ENCODE measurements at regions not wholly inside any gene's neighbourhood (a gene's known extent, or its start where the extent isn't known, plus 50 kb on each side); places are given as distances from the start of the nearest gene placed in this dataset.
"Not testable (repeated sequence)": the region's sequence is repeated elsewhere in the genome, so short reads cannot be mapped to it uniquely, and the experiment has no call there.

- DNase-seq = no peak
Measured at GRCh38 chr4:20046931-20047677, 204.6 kb upstream of the SLIT2 start.

- DNase-seq = peak; percentile 10
Measured at GRCh38 chr4:20046179-20046578, 205.5 kb upstream of the SLIT2 start.

DNA sequence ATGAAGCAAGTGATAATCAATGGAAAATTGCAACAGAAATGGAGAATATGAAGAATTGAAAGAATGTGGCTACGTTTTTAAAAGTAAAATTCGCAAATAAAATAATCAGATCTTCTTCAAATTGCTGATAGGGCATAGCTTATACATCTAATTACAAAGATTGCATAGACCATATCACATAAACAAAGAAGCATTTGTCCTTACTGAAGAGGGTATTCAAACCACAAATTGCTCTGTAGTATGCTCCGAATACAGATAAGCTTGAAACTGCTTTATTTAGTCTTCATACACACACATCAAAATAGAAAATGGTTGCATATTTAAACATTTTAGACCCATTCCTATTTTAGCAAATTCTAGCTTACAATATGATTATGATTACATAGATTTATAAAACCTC, 206.7 kb upstream of the SLIT2 start:
- DNase-seq = no peak

GRCh38 chr4:20044502-20044911, 207.2 kb upstream of the SLIT2 start:
- DNase-seq = no peak

GRCh38 chr4:20043991-20044390, 207.7 kb upstream of the SLIT2 start:
- peak; percentile 3 for DNase-seq

DNA sequence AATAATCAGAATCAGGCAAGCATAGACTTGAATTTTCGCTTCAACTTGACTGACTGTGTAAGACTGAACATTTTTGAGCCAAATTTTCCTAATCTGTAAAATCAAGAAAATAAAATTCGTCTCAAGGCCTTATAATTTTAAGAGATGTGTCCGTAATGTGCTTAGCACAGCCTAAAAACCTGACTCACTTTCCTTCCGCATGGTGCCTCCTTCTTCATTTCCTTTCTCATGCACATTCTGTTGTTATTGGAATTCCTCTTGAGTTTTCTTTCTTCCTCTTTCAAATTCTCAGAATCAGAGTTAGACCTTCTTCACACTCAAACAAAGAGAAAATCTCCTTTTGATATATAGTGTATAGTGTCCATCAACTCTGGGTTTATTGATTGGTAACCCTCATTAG, 208.9 kb upstream of the SLIT2 start:
- no peak for DNase-seq

DNA sequence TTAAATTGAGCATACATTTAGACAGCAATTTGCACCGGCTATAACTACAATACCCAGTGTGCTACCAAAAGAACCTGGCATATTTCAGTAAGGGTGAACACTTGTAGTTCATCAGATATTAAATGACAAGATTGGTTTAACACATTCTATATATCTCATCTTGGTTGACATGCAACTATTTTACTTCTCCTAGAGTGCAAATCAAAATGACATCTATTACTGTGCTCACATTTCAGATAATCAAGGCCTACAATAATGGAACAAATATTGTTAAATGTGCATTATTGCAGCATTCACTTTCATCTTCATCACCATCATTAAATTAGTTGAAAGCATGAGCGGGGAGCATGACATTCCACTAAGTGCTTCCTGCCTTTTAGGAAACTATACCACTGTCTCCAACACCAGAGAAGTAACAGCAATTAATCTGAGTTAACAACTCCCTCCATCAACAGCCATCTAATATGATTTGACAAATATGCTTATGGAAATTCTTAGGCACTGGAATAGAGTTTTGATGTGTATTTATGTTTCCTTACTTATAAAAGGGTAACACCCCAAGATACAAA, 209.8 kb upstream of the SLIT2 start:
- DNase-seq = no peak

GRCh38 chr4:20037745-20038144, 214.0 kb upstream of the SLIT2 start:
- DNase-seq = no peak

GRCh38 chr4:20030108-20030507, 221.6 kb upstream of the SLIT2 start:
- no peak for DNase-seq

- DNase-seq = peak; percentile 65
Measured at GRCh38 chr4:20028645-20029044, 223.1 kb upstream of the SLIT2 start.

GRCh38 chr4:20026456-20026855, 225.2 kb upstream of the SLIT2 start:
- DNase-seq = peak; percentile 6

- DNase-seq = no peak
Measured at GRCh38 chr4:20022471-20022870, 229.2 kb upstream of the SLIT2 start.

GRCh38 chr4:20020056-20020455, 231.6 kb upstream of the SLIT2 start:
- no peak for DNase-seq

DNA sequence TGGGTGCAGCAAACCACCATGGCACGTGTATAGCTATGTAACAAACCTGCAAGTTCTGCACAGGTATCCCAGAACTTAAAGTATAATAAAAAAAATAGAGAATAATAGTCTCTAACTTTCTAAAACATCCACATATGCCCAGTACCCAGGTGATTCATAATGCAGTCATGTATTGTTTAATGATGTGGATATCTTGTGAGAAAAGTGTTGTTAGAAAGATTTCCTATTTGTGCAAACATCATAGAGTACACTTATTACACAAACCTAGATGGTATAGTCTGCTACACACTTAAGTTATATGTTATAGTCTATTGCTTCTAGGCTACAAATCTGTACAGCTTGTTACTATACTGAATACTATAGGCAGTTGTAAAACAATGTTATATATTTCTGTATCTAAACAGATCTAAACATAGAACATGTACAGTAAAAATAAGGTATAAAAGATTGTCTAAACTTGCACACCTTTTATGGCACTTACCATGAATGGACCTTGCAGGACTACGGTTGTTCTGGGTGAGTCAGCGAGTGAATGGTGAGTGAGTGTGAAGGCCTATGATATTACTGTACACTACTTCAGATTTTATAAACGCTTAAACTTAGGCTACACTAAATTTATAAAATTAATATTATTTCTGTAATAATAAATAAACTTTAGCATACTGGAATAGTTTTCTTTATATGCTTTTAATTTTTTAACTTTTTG, 232.2 kb upstream of the SLIT2 start:
- no peak for DNase-seq

DNA sequence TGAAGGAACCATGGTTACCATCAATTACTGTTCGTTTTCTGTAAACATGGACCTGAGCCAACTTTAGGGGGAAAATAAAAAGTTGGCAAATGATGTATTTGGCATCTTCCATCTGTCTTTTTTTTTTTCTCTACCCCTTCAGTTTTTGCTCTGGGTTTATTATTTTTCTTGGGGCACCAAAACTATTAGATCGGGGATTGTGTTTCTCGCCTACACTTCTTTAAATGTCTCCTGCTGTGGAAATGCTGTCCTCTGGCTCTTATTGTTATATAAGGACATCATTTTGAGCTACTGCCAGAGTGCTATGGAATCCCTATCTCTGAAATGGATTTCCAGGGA, 234.0 kb upstream of the SLIT2 start:
- DNase-seq = no peak

DNA sequence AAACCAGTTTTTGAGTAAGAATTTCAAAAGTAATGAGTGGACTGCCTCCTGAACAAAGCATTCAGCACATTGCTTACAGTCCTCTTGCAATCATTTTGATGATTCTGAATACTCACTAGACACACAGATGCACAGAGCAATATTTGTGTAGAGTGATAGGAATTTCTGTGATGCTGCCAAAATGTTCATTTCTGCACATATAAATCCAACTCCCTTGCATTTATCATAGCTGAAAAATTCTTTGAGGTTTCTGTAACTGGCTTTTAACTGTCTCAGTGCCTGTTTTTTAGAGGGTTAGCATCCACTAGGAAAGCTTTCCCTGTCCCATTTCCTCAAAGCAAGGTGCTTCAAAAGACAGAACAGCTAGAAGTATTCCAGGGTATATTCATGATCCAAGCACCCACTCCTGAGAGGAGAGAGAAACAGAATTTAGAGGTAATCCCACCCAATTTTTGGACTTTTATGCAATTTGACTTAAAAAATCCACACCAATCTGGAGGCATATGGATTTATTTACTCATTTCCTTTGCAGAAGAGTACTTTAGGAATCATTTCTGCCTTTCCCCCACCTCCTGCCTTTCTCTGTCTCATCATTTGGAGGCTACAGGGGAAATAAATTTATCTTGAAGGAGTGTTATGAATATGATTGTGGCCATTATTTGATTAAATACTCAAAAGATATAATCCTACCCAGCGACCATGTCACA, 234.5 kb upstream of the SLIT2 start:
- DNase-seq = no peak

GRCh38 chr4:20015636-20016224, 236.0 kb upstream of the SLIT2 start:
- no peak for DNase-seq

DNA sequence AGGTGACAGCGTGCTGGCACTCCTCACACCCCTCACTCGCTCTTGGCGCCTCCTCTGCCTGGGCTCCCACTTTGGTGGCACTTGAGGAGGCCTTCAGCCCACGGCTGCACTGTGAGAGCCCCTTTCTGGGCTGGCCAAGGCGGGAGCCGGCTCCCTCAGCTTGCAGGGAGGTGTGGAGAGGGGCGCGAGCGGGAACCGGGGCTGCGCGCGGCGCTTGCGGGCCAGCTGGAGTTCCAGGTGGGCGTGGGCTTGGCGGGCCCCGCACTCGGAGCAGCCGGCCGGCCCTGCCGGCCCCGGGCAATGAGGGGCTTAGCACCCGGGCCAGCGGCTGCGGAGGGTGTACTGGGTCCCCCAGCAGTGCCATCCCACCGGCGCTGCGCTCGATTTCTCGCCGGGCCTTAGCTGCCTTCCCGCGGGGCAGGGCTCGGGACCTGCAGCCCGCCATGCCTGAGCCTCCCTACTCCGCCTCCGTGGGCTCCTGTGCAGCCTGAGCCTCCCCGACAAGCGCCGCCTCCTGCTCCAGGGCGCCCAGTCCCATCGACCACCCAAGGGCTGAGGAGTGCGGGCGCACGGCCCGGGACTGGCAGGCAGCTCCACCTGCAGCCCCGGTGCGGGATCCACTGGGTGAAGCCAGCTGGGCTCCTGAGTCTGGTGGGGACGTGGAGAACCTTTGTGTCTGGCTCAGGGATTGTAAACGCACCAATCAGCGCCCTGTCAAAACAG, 247.7 kb upstream of the SLIT2 start:
- DNase-seq = not testable (repeated sequence)

DNA sequence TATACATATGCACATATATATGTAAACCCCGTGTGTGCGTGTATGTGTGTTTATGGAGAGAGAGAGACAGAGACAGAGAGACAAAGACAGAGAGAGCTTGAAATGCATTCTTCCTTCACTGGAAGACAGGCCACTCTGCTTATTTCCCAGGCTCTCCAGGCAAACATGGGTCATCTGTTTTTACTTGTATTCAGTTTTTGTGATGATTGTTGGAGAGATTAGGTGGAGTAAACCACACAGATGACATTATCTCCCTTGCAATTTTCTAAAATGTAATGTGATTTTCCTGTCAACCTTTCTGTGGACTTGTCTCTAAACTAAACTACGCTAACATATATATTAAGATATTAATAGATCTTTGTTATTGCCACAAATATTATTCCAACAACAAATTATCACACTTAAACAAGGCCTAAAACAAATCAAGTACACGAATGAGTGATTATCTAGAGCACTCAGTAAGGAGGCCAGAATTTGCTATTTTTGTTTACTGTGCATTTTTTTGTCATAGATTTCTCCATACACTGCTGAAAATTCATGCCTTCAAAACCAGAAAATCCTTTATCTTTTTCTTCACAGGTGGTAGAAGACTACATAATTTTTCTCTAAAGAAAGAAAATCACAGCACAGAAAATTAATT, 251.8 kb upstream of the SLIT2 start:
- no peak for DNase-seq

DNA sequence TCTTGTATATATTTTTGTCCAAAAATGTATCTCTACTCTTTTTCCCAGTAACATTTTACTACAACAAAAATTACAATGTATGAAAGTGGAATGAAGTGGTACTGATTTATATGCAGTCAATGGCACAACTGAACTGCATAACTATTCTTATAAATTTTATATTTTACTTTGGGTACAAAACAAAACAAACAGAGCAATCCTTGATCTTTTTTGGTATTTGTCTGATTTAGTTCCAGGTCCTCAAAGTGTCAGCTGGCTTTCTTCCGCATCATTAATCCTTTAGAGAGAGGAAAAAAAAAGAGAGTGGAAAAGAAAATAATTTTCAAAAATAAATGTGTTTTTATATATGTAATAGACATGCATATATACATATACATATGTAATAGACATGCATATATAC, 252.4 kb upstream of the SLIT2 start:
- no peak for DNase-seq

GRCh38 chr4:19993242-19993641, 258.5 kb upstream of the SLIT2 start:
- DNase-seq = no peak

DNA sequence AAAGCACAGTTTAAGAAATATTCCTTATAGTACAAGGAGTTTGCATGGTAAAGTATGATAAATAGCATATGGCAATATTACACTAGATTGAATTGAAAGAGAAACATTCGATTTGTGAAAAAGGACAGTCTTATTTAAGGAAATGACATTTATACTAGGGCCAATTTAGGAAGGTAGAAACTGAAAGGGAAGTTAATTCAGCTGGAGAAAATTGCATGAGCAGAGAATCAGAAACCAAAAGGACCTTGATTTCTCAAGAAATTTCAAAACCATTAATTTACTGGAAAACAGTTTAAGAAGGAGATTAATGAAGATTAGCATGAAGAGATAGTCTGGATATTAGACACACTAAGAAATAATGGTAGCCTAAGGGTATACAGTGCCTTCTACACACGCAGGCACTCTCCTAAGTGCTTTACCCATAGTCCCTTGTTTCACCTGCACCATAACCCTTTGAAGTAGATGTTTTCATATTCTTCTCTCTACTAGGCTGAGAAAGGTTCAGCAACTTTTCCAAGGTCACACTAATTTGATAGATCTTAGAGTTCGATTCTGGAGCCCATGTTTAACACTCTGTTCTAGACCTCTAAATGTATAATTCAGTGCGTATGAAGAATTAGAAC, 259.1 kb upstream of the SLIT2 start:
- no peak for DNase-seq
